Breast epithelium (tissue), 4 donors: ENCODE measurements at regions not wholly inside any gene's neighbourhood (a gene's known extent, or its start where the extent isn't known, plus 50 kb on each side); places are given as distances from the start of the nearest gene placed in this dataset.

Source experiments
- DNase-seq, 2 donors: peaks; one replicate each; pipeline ENCODE4 v3.0.0-alpha.2; 2019; ENCODE audit warnings: low spot score in 2 of 2
- H3K27ac ChIP-seq, 2 donors: fragments of 200-600 bp; sonication (generic) in 1 of 2; one replicate each; pipeline ENCODE4 v1.5.1; 2016 to 2019; ENCODE audit warnings: mild to moderate bottlenecking in 1 of 2
- H3K27me3 ChIP-seq, 2 donors: fragments of 200-600 bp; sonication (generic) in 1 of 2; one replicate each; pipeline versions ENCODE4 v1.5.1 to v1.6.0; 2017 to 2019; ENCODE audit warnings: control low read depth in 1 of 2, mild to moderate bottlenecking in 1 of 2
- H3K36me3 ChIP-seq: fragments of 200-600 bp; one replicate; pipeline ENCODE4 v1.5.1; 2019
- H3K4me1 ChIP-seq, 2 donors: fragments of 200-600 bp; sonication (generic); one replicate each; pipeline ENCODE4 v1.5.1; 2016 to 2019; ENCODE audit warnings: control low read depth in 1 of 2
- H3K4me3 ChIP-seq, 3 donors: fragments of 200-600 bp; sonication (generic); 1 replicate in 2 of 3; 2 replicates in 1 of 3; pipeline ENCODE4 v1.5.1; 2016 to 2019; ENCODE audit warnings: mild to moderate bottlenecking in 3 of 3, moderate library complexity in 2 of 3
- H3K9me3 ChIP-seq, 2 donors: fragments of 200-600 bp; sonication (generic) in 1 of 2; one replicate each; pipeline ENCODE4 v1.5.1; 2016 to 2019; ENCODE audit warnings: control low read depth in 1 of 2
- CTCF ChIP-seq, 3 donors: fragments of 450-650 bp; IDR thresholded peaks; one replicate each; pipeline ENCODE4 v1.5.1; 2016 to 2017; ENCODE audit warnings: antibody characterized with exemption in 3 of 3, mild to moderate bottlenecking in 3 of 3, moderate library complexity in 3 of 3
- POLR2A ChIP-seq: fragments of 450-650 bp; IDR thresholded peaks from one replicate; pipeline ENCODE4 v1.6.1; 2016; ENCODE audit warnings: antibody characterized with exemption, mild to moderate bottlenecking, moderate library complexity
- POLR2AphosphoS5 ChIP-seq, 3 donors: sonication (generic); formaldehyde crosslinking; IDR thresholded peaks; one replicate each; pipeline ENCODE4 v1.6.1; 2017; ENCODE audit warnings: antibody characterized with exemption in 3 of 3
- intact Hi-C: fragments of 100-400 bp; cut with DNase I; formaldehyde crosslinking; loops from one replicate; pipeline ENCODE4 v1.15.1; 2023; ENCODE audit warnings: low total_unique reads

DNA sequence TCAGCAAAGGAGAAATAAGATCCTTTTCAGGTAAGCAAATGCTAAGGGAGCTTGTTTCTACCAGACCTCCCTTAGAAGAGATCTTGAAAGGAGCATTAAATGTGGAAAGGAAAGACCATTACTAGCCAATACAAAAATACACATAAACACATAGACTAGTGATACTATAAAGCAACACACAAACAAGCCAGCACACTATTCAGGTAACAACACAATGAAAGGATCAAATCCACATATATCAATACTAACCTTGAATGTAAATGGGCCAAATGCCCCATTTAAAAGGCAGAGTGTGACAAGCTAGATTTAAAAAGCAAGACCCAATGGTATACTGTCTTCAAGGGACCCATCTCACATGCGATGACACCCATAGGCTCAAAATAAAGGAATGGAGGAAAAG is 317.6 kb downstream of the TBL1XR1 start:
- TF ChIP-seq CTCF (IDR thresholded peaks at IDR 0.05) (no peak), POLR2AphosphoS5 (IDR thresholded peaks at IDR 0.05) (no peak), POLR2A (no peak)
- no peaks in the 10 kb centered on the region for H3K36me3 ChIP-seq
- intact Hi-C loops = no loop called here
- H3K4me1 ChIP-seq = no peaks in the 10 kb centered on the region
- H3K27me3 ChIP-seq = no peaks in the 10 kb centered on the region
- no peak for DNase-seq
- peaks cover 0 to 6% of the 10 kb centered on the region in 2 donors for H3K9me3 ChIP-seq
- H3K4me3 ChIP-seq = no peak overlapping the region
- no peak overlapping the region for H3K27ac ChIP-seq

GRCh38 chr3:176873261-176873660 is 324.0 kb downstream of the TBL1XR1 start:
- intact Hi-C loops = no loop called here
- no peaks in the 10 kb centered on the region for H3K27me3 ChIP-seq
- H3K4me3 ChIP-seq = no peak overlapping the region
- H3K27ac ChIP-seq = no peak overlapping the region
- H3K9me3 ChIP-seq = peaks cover 0 to 6% of the 10 kb centered on the region in 2 donors
- no peak for DNase-seq
- H3K36me3 ChIP-seq = no peaks in the 10 kb centered on the region
- TF ChIP-seq POLR2AphosphoS5 (IDR thresholded peaks at IDR 0.05) = no peak
- TF ChIP-seq POLR2A = no peak
- TF ChIP-seq CTCF (IDR thresholded peaks at IDR 0.05) = no peak
- no peaks in the 10 kb centered on the region for H3K4me1 ChIP-seq

- intact Hi-C loops = no loop called here
- DNase-seq = peak in 1 of 2 donors; percentile 23
- TF ChIP-seq CTCF (IDR thresholded peaks at IDR 0.05) (peak in 2 of 3 donors; percentile 51 to 71), POLR2A (no peak), POLR2AphosphoS5 (IDR thresholded peaks at IDR 0.05) (no peak)
Observed at GRCh38 chr3:176872771-176873209, 324.5 kb downstream of the TBL1XR1 start.

GRCh38 chr3:176870451-176870850 is 326.8 kb downstream of the TBL1XR1 start:
- H3K4me1 ChIP-seq = no peaks in the 10 kb centered on the region
- no peaks in the 10 kb centered on the region for H3K36me3 ChIP-seq
- no peak overlapping the region for H3K27ac ChIP-seq
- H3K9me3 ChIP-seq = no peaks in the 10 kb centered on the region
- H3K27me3 ChIP-seq = no peaks in the 10 kb centered on the region
- H3K4me3 ChIP-seq = no peak overlapping the region
- intact Hi-C loops = no loop called here
- DNase-seq = no peak
- TF ChIP-seq CTCF (IDR thresholded peaks at IDR 0.05) = no peak
- TF ChIP-seq POLR2AphosphoS5 (IDR thresholded peaks at IDR 0.05) = no peak
- TF ChIP-seq POLR2A = no peak

More at GRCh38 chr3:176872771-176873209, 324.5 kb downstream of the TBL1XR1 start:
- Histone ChIP-seq H3K4me3 (no peak overlapping the region), H3K4me1 (no peaks in the 10 kb centered on the region), H3K27me3 (no peaks in the 10 kb centered on the region), H3K9me3 (peaks cover 0 to 6% of the 10 kb centered on the region in 2 donors), H3K36me3 (no peaks in the 10 kb centered on the region), H3K27ac (no peak overlapping the region)

GRCh38 chr3:176867681-176868663 is 329.3 kb downstream of the TBL1XR1 start:
- H3K36me3 ChIP-seq = no peaks in the 10 kb centered on the region
- H3K9me3 ChIP-seq = no peaks in the 10 kb centered on the region
- H3K4me1 ChIP-seq = no peaks in the 10 kb centered on the region
- H3K4me3 ChIP-seq = no peak overlapping the region
- peak overlapping the region; percentile 63 to 72 for H3K27ac ChIP-seq
- intact Hi-C loops = no loop called here
- H3K27me3 ChIP-seq = no peaks in the 10 kb centered on the region
- TF ChIP-seq POLR2AphosphoS5 (IDR thresholded peaks at IDR 0.05) (peak in 2 of 3 donors; percentile 50 to 59), CTCF (IDR thresholded peaks at IDR 0.05) (no peak)
- DNase-seq = peak; percentile 70 to 80
